GM12878 (cell line): ENCODE measurements at regions not wholly inside any gene's neighbourhood (a gene's known extent, or its start where the extent isn't known, plus 50 kb on each side); places are given as distances from the start of the nearest gene placed in this dataset.

ENCODE experiments used
- BCL11A ChIP-seq: IDR thresholded peaks from 2 replicates; pipeline ENCODE4 v1.6.1; 2011; ENCODE audit warnings: low read depth, low read length
- CHD2 ChIP-seq: IDR thresholded peaks from 2 replicates; pipeline ENCODE4 v1.6.1; 2011; ENCODE audit warnings: low read depth, low read length, improper control_type of control experiment, borderline replicate concordance
- EP300 ChIP-seq, 2 experiments: fragments of 150-350 bp in 1 of 2; IDR thresholded peaks; 2 replicates each; pipeline ENCODE4 v1.6.1; 2011 to 2012; ENCODE audit warnings: low read depth in 2 of 2, low read length in 2 of 2, borderline replicate concordance in 1 of 2, improper control_type of control experiment in 1 of 2, inconsistent platforms in 1 of 2; ENCODE audit not compliant: control insufficient read depth in 1 of 2
- GABPA ChIP-seq: IDR thresholded peaks from 2 replicates; pipeline ENCODE4 v1.6.1; 2014; ENCODE audit warnings: antibody characterized with exemption, low read depth, mild to moderate bottlenecking, inconsistent platforms
- JUND ChIP-seq: IDR thresholded peaks from 2 replicates; pipeline ENCODE4 v1.6.1; 2012; ENCODE audit warnings: low read depth, mild to moderate bottlenecking, low read length, improper control_type of control experiment, moderate library complexity
- POLR2A ChIP-seq: IDR thresholded peaks from 2 replicates; pipeline ENCODE4 v1.6.1; 2011; ENCODE audit warnings: low read depth, mild to moderate bottlenecking, low read length
- SP1 ChIP-seq: IDR thresholded peaks from one replicate; pipeline ENCODE4 v1.6.1; 2011; ENCODE audit warnings: low read depth, low read length
- TARDBP ChIP-seq: IDR thresholded peaks from 2 replicates; pipeline ENCODE4 v1.6.1; 2016; ENCODE audit warnings: borderline replicate concordance
- YBX1 ChIP-seq: fragments of 450-650 bp; IDR thresholded peaks from 2 replicates; pipeline ENCODE4 v1.6.1; 2016; ENCODE audit warnings: antibody characterized with exemption
- TF ChIP-seq, protein P1 (sequence below): fragments of 450-650 bp; formaldehyde crosslinking; IDR thresholded peaks from 2 replicates; pipeline ENCODE4 v1.4.0; 2020; ENCODE audit warnings: mild to moderate bottlenecking, moderate library complexity
- TF ChIP-seq, protein P2 (sequence below), 3 experiments: IDR thresholded peaks in 2 of 3; conservative IDR thresholded peaks in 1 of 3; 2 replicates each; pipeline ENCODE4 v1.5.1; 2011; ENCODE audit warnings: low read depth in 3 of 3, low read length in 3 of 3, mild to moderate bottlenecking in 3 of 3, control low read depth in 2 of 3, moderate library complexity in 2 of 3, inconsistent platforms in 1 of 3, mixed read lengths in 1 of 3; ENCODE audit not compliant: control insufficient read depth in 2 of 3, insufficient read depth in 1 of 3; ENCODE audit errors: extremely low read depth in 1 of 3
- TF ChIP-seq, protein P3 (sequence below): IDR thresholded peaks from 2 replicates; pipeline ENCODE4 v1.6.1; 2012; ENCODE audit warnings: low read depth, low read length, improper control_type of control experiment
- TF ChIP-seq, protein P4 (sequence below): fragments of 450-650 bp; IDR thresholded peaks from 2 replicates; pipeline ENCODE4 v1.6.1; 2017; ENCODE audit warnings: borderline replicate concordance

DNA sequence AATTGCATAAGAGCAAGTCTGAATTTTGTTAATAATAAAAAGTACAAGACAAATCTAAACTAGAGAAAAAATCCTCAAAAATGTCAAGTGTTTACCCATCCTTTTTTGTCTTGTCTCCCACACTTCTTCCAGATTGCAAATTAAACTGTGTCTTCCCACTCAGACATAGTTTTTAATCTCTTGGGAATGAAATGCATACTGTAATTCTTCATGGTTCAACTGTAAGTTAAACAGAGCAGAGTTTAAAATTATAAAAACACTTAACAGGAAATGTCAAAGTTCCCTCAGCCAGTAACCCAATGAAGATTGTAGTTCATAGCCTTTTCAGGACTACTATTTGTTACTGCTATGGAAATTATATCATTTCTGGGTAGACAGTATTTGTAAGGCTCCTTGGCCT is 171.8 kb downstream of the UBE2E3 start:
- no peak for TF ChIP-seq BCL11A
- no peak for TF ChIP-seq EP300 (IDR thresholded peaks at IDR 0.05; ENCODE audit: borderline replicate concordance in 1 of 2, control insufficient read depth in 1 of 2, low read depth in 2 of 2, low read length in 2 of 2)
- no peak for TF ChIP-seq TARDBP
- no peak for TF ChIP-seq JUND
- TF ChIP-seq CHD2, result no peak
- no peak for TF ChIP-seq SP1
- TF ChIP-seq, protein P1, sequence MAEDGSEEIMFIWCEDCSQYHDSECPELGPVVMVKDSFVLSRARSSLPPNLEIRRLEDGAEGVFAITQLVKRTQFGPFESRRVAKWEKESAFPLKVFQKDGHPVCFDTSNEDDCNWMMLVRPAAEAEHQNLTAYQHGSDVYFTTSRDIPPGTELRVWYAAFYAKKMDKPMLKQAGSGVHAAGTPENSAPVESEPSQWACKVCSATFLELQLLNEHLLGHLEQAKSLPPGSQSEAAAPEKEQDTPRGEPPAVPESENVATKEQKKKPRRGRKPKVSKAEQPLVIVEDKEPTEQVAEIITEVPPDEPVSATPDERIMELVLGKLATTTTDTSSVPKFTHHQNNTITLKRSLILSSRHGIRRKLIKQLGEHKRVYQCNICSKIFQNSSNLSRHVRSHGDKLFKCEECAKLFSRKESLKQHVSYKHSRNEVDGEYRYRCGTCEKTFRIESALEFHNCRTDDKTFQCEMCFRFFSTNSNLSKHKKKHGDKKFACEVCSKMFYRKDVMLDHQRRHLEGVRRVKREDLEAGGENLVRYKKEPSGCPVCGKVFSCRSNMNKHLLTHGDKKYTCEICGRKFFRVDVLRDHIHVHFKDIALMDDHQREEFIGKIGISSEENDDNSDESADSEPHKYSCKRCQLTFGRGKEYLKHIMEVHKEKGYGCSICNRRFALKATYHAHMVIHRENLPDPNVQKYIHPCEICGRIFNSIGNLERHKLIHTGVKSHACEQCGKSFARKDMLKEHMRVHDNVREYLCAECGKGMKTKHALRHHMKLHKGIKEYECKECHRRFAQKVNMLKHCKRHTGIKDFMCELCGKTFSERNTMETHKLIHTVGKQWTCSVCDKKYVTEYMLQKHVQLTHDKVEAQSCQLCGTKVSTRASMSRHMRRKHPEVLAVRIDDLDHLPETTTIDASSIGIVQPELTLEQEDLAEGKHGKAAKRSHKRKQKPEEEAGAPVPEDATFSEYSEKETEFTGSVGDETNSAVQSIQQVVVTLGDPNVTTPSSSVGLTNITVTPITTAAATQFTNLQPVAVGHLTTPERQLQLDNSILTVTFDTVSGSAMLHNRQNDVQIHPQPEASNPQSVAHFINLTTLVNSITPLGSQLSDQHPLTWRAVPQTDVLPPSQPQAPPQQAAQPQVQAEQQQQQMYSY (CRISPR knock-in tag), result no peak
- TF ChIP-seq YBX1, result no peak
- TF ChIP-seq, protein P2, sequence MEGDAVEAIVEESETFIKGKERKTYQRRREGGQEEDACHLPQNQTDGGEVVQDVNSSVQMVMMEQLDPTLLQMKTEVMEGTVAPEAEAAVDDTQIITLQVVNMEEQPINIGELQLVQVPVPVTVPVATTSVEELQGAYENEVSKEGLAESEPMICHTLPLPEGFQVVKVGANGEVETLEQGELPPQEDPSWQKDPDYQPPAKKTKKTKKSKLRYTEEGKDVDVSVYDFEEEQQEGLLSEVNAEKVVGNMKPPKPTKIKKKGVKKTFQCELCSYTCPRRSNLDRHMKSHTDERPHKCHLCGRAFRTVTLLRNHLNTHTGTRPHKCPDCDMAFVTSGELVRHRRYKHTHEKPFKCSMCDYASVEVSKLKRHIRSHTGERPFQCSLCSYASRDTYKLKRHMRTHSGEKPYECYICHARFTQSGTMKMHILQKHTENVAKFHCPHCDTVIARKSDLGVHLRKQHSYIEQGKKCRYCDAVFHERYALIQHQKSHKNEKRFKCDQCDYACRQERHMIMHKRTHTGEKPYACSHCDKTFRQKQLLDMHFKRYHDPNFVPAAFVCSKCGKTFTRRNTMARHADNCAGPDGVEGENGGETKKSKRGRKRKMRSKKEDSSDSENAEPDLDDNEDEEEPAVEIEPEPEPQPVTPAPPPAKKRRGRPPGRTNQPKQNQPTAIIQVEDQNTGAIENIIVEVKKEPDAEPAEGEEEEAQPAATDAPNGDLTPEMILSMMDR (IDR thresholded peaks at IDR 0.05 in 2 of 3, conservative IDR thresholded peaks at IDR 0.05 in 1 of 3; ENCODE audit: control insufficient read depth in 2 of 3, extremely low read depth in 1 of 3, insufficient read depth in 1 of 3, low read depth in 3 of 3, low read length in 3 of 3), result no peak
- no peak for TF ChIP-seq POLR2A
- TF ChIP-seq GABPA, result no peak
- TF ChIP-seq, protein P3, sequence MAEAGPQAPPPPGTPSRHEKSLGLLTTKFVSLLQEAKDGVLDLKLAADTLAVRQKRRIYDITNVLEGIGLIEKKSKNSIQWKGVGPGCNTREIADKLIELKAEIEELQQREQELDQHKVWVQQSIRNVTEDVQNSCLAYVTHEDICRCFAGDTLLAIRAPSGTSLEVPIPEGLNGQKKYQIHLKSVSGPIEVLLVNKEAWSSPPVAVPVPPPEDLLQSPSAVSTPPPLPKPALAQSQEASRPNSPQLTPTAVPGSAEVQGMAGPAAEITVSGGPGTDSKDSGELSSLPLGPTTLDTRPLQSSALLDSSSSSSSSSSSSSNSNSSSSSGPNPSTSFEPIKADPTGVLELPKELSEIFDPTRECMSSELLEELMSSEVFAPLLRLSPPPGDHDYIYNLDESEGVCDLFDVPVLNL, result no peak
- TF ChIP-seq, protein P4, sequence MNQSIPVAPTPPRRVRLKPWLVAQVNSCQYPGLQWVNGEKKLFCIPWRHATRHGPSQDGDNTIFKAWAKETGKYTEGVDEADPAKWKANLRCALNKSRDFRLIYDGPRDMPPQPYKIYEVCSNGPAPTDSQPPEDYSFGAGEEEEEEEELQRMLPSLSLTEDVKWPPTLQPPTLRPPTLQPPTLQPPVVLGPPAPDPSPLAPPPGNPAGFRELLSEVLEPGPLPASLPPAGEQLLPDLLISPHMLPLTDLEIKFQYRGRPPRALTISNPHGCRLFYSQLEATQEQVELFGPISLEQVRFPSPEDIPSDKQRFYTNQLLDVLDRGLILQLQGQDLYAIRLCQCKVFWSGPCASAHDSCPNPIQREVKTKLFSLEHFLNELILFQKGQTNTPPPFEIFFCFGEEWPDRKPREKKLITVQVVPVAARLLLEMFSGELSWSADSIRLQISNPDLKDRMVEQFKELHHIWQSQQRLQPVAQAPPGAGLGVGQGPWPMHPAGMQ, result no peak
